ENCODE measurements at regions not wholly inside any gene's neighbourhood (a gene's known extent, or its start where the extent isn't known, plus 50 kb on each side); places are given as distances from the start of the nearest gene placed in this dataset.

- no peaks in the 10 kb centered on the region for H3K4me1 ChIP-seq
- no peaks in the 10 kb centered on the region for H3K27me3 ChIP-seq
- TF ChIP-seq CTCF (IDR thresholded peaks at IDR 0.05) (no peak), POLR2A (IDR thresholded peaks at IDR 0.05) (no peak)
- no peak for DNase-seq
- no peaks in the 10 kb centered on the region for H3K9me3 ChIP-seq
- H3K36me3 ChIP-seq, result no peaks in the 10 kb centered on the region
- no peak overlapping the region for H3K27ac ChIP-seq
- no peak overlapping the region for H3K4me3 ChIP-seq
Observed at GRCh38 chrX:117508021-117508420, 608.6 kb downstream of the KLHL13 start.

GRCh38 chrX:117487421-117487820 lies 629.2 kb downstream of the KLHL13 start:
- Histone ChIP-seq H3K27me3 (no peaks in the 10 kb centered on the region), H3K36me3 (no peaks in the 10 kb centered on the region), H3K27ac (no peak overlapping the region), H3K4me1 (no peaks in the 10 kb centered on the region), H3K4me3 (no peak overlapping the region), H3K9me3 (no peaks in the 10 kb centered on the region)
- DNase-seq, result no peak
- TF ChIP-seq POLR2A (IDR thresholded peaks at IDR 0.05) (no peak), CTCF (IDR thresholded peaks at IDR 0.05) (no peak)

GRCh38 chrX:117483950-117484349 lies 632.7 kb downstream of the KLHL13 start:
- H3K36me3 ChIP-seq, result no peaks in the 10 kb centered on the region
- H3K9me3 ChIP-seq, result no peaks in the 10 kb centered on the region
- H3K4me1 ChIP-seq, result no peaks in the 10 kb centered on the region
- TF ChIP-seq POLR2A (IDR thresholded peaks at IDR 0.05) (no peak), CTCF (IDR thresholded peaks at IDR 0.05) (no peak)
- H3K27me3 ChIP-seq, result no peaks in the 10 kb centered on the region
- DNase-seq, result no peak
- no peak overlapping the region for H3K27ac ChIP-seq
- H3K4me3 ChIP-seq, result no peak overlapping the region

GRCh38 chrX:117458243-117458968 lies 658.2 kb downstream of the KLHL13 start:
- no peaks in the 10 kb centered on the region for H3K9me3 ChIP-seq
- no peaks in the 10 kb centered on the region for H3K36me3 ChIP-seq
- H3K4me3 ChIP-seq, result no peak overlapping the region
- H3K27me3 ChIP-seq, result no peaks in the 10 kb centered on the region
- H3K4me1 ChIP-seq, result no peaks in the 10 kb centered on the region
- no peak for TF ChIP-seq POLR2A (IDR thresholded peaks at IDR 0.05)
- TF ChIP-seq CTCF (IDR thresholded peaks at IDR 0.05), result no peak
- DNase-seq, result no peak
- no peak overlapping the region for H3K27ac ChIP-seq

- Histone ChIP-seq H3K27me3 (no peaks in the 10 kb centered on the region), H3K4me1 (no peaks in the 10 kb centered on the region), H3K36me3 (no peaks in the 10 kb centered on the region), H3K9me3 (no peaks in the 10 kb centered on the region), H3K27ac (no peak overlapping the region), H3K4me3 (no peak overlapping the region)
- DNase-seq, result no peak
- TF ChIP-seq CTCF (IDR thresholded peaks at IDR 0.05) (no peak), POLR2A (IDR thresholded peaks at IDR 0.05) (no peak)
Observed at GRCh38 chrX:117455787-117456186, 660.8 kb downstream of the KLHL13 start.

GRCh38 chrX:117429501-117429900 lies 687.1 kb downstream of the KLHL13 start:
- H3K36me3 ChIP-seq, result no peaks in the 10 kb centered on the region
- H3K4me3 ChIP-seq, result no peak overlapping the region
- DNase-seq, result no peak
- no peaks in the 10 kb centered on the region for H3K9me3 ChIP-seq
- H3K27ac ChIP-seq, result no peak overlapping the region
- TF ChIP-seq CTCF (IDR thresholded peaks at IDR 0.05), result no peak
- no peak for TF ChIP-seq POLR2A (IDR thresholded peaks at IDR 0.05)
- no peaks in the 10 kb centered on the region for H3K4me1 ChIP-seq
- H3K27me3 ChIP-seq, result no peaks in the 10 kb centered on the region
